ENCODE measurements at regions not wholly inside any gene's neighbourhood (a gene's known extent, or its start where the extent isn't known, plus 50 kb on each side); places are given as distances from the start of the nearest gene placed in this dataset.

GRCh38 chr15:72866866-72867616 is 83.5 kb upstream of the ADPGK start:
- no peak for DNase-seq (ENCODE audit: low spot score)
- no peaks in the 10 kb centered on the region for H3K4me1 ChIP-seq (ENCODE audit: control insufficient read depth in 4 of 4, insufficient read depth in 4 of 4, low read length in 3 of 4)
- no peaks in the 10 kb centered on the region for H3K9me3 ChIP-seq (ENCODE audit: control insufficient read depth in 4 of 4, low read length in 3 of 4)
- no peak overlapping the region for H3K27ac ChIP-seq (ENCODE audit: low read depth in 1 of 2, low read length in 2 of 2)
- no peak overlapping the region for H3K9ac ChIP-seq (ENCODE audit: low read depth in 1 of 2, low read length in 2 of 2)
- H3K36me3 ChIP-seq (ENCODE audit: control insufficient read depth in 4 of 4, insufficient read depth in 3 of 4, low read depth in 1 of 4, low read length in 3 of 4): no peaks in the 10 kb centered on the region
- H3K27me3 ChIP-seq (ENCODE audit: control insufficient read depth in 4 of 4, insufficient read depth in 4 of 4, low read length in 3 of 4): peaks cover 0 to 2% (median 0%) of the 10 kb centered on the region in 4 donors
- 83% methylated on average over 5 of the region's 5 CpGs for WGBS
- no peak overlapping the region for H3K4me3 ChIP-seq (ENCODE audit: low read depth in 1 of 3, low read length in 3 of 3)
- TF ChIP-seq CTCF (IDR thresholded peaks at IDR 0.05; ENCODE audit: low read depth, low read length, missing input control) (no peak), ATF3 (IDR thresholded peaks at IDR 0.05) (no peak), TAF1 (conservative IDR thresholded peaks at IDR 0.05) (no peak), FOXA2 (IDR thresholded peaks at IDR 0.05) (no peak), EGR1 (IDR thresholded peaks at IDR 0.05; ENCODE audit: low read depth in 2 of 2) (no peak)

GRCh38 chr15:72866182-72866581 is 82.6 kb upstream of the ADPGK start:
- TF ChIP-seq CTCF (IDR thresholded peaks at IDR 0.05; ENCODE audit: low read depth, low read length, missing input control): no peak
- TF ChIP-seq RAD21 (IDR thresholded peaks at IDR 0.05): no peak
- no peak for TF ChIP-seq FOXA2 (IDR thresholded peaks at IDR 0.05)
- TF ChIP-seq TAF1 (conservative IDR thresholded peaks at IDR 0.05): no peak
- TF ChIP-seq YY1 (IDR thresholded peaks at IDR 0.05): no peak
- no peak for TF ChIP-seq REST (IDR thresholded peaks at IDR 0.05)
- no peak for TF ChIP-seq FOXA1 (IDR thresholded peaks at IDR 0.05)
- no peak for TF ChIP-seq ATF3 (IDR thresholded peaks at IDR 0.05)
- TF ChIP-seq ZBTB33 (IDR thresholded peaks at IDR 0.05): no peak
- no peak for TF ChIP-seq GABPA (IDR thresholded peaks at IDR 0.05 in 1 of 2, conservative IDR thresholded peaks at IDR 0.05 in 1 of 2)
- TF ChIP-seq RXRA (IDR thresholded peaks at IDR 0.05): no peak
- no peak for TF ChIP-seq MAX (IDR thresholded peaks at IDR 0.05)
- TF ChIP-seq HNF4A (conservative IDR thresholded peaks at IDR 0.05): no peak
- no peak for TF ChIP-seq HNF4G (IDR thresholded peaks at IDR 0.05)
- peaks cover 0 to 2% (median 0%) of the 10 kb centered on the region in 4 donors for H3K27me3 ChIP-seq (ENCODE audit: control insufficient read depth in 4 of 4, insufficient read depth in 4 of 4, low read length in 3 of 4)
- H3K4me3 ChIP-seq (ENCODE audit: low read depth in 1 of 3, low read length in 3 of 3): no peak overlapping the region
- no peak overlapping the region for H3K27ac ChIP-seq (ENCODE audit: low read depth in 1 of 2, low read length in 2 of 2)
- no peak for DNase-seq (ENCODE audit: low spot score)
- H3K36me3 ChIP-seq (ENCODE audit: control insufficient read depth in 4 of 4, insufficient read depth in 3 of 4, low read depth in 1 of 4, low read length in 3 of 4): no peaks in the 10 kb centered on the region
- H3K9ac ChIP-seq (ENCODE audit: low read depth in 1 of 2, low read length in 2 of 2): no peak overlapping the region
- H3K4me1 ChIP-seq (ENCODE audit: control insufficient read depth in 4 of 4, insufficient read depth in 4 of 4, low read length in 3 of 4): no peaks in the 10 kb centered on the region
- H3K9me3 ChIP-seq (ENCODE audit: control insufficient read depth in 4 of 4, low read length in 3 of 4): no peaks in the 10 kb centered on the region
